MM.1S (cell line): ENCODE measurements at regions not wholly inside any gene's neighbourhood (a gene's known extent, or its start where the extent isn't known, plus 50 kb on each side); places are given as distances from the start of the nearest gene placed in this dataset.

Experiments
- DNase-seq: peaks from one replicate; pipeline ENCODE4 v3.0.0-alpha.2; 2015
- H2AFZ ChIP-seq: fragments of 300-600 bp; sonication (generic); 2 replicates; pipeline ENCODE4 v1.6.0; 2016; ENCODE audit warnings: antibody characterized with exemption, low read length
- H3F3A ChIP-seq: fragments of 300-600 bp; sonication (generic); 2 replicates; pipeline ENCODE4 v1.6.1; 2016; ENCODE audit warnings: mild to moderate bottlenecking, antibody characterized with exemption, low read length, moderate library complexity, mixed read lengths; ENCODE audit not compliant: insufficient read depth
- H3K27ac ChIP-seq: fragments of 300-600 bp; sonication (generic); 2 replicates; pipeline ENCODE4 v1.5.1; 2016; ENCODE audit warnings: mild to moderate bottlenecking, low read length
- H3K27me3 ChIP-seq: fragments of 300-600 bp; sonication (generic); replicated peaks from 2 replicates; pipeline ENCODE4 v1.6.0; 2016; ENCODE audit warnings: low read length; ENCODE audit not compliant: insufficient read depth
- H3K36me3 ChIP-seq: fragments of 300-600 bp; sonication (generic); replicated peaks from 2 replicates; pipeline ENCODE4 v1.6.1; 2016; ENCODE audit warnings: mild to moderate bottlenecking, low read length, mixed read lengths; ENCODE audit not compliant: insufficient read depth
- H3K4me1 ChIP-seq: fragments of 300-600 bp; sonication (generic); 2 replicates; pipeline ENCODE4 v1.6.1; 2016; ENCODE audit warnings: low read length, mixed read lengths
- H3K4me2 ChIP-seq: fragments of 300-600 bp; sonication (generic); 2 replicates; pipeline ENCODE4 v1.6.0; 2016; ENCODE audit warnings: low read depth, low read length
- H3K4me3 ChIP-seq: fragments of 300-600 bp; sonication (generic); 2 replicates; pipeline ENCODE4 v1.5.1; 2016; ENCODE audit warnings: low read length, mixed read lengths
- H3K79me2 ChIP-seq: fragments of 300-600 bp; sonication (generic); 2 replicates; pipeline ENCODE4 v1.6.1; 2016; ENCODE audit warnings: mixed run types, low read length, mixed read lengths
- H3K9ac ChIP-seq: fragments of 300-600 bp; sonication (generic); 2 replicates; pipeline ENCODE4 v1.6.1; 2016; ENCODE audit warnings: low read length, mixed read lengths
- H3K9me2 ChIP-seq: fragments of 300-600 bp; sonication (generic); replicated peaks from 2 replicates; pipeline ENCODE4 v1.6.1; 2016; ENCODE audit warnings: mild to moderate bottlenecking, low read length, mixed read lengths; ENCODE audit not compliant: insufficient read depth
- H3K9me3 ChIP-seq: fragments of 300-600 bp; sonication (generic); replicated peaks from 2 replicates; pipeline ENCODE4 v1.6.1; 2016; ENCODE audit warnings: mild to moderate bottlenecking, low read length, mixed read lengths; ENCODE audit not compliant: insufficient read depth
- H4K20me1 ChIP-seq: fragments of 300-600 bp; sonication (generic); 2 replicates; pipeline ENCODE4 v1.6.1; 2016; ENCODE audit warnings: mild to moderate bottlenecking, low read length, moderate library complexity, mixed read lengths; ENCODE audit not compliant: insufficient read depth
- CTCF ChIP-seq: fragments of 300-600 bp; sonication (generic); IDR thresholded peaks from 2 replicates; pipeline ENCODE4 v1.5.1; 2016; ENCODE audit warnings: antibody characterized with exemption, low read length, mixed read lengths
- EZH2 ChIP-seq: fragments of 300-600 bp; sonication (generic); optimal IDR thresholded peaks from 2 replicates; pipeline ENCODE3; 2017; ENCODE audit warnings: low read depth, mild to moderate bottlenecking, antibody characterized with exemption, low read length, mixed read lengths
- EZH2phosphoT487 ChIP-seq: fragments of 300-600 bp; sonication (generic); IDR thresholded peaks from 2 replicates; pipeline ENCODE4 v1.6.1; 2018; ENCODE audit warnings: antibody characterized with exemption, low read length

- no peak overlapping the region for H3K9ac ChIP-seq
- no peaks in the 10 kb centered on the region for H3F3A ChIP-seq
- H3K4me2 ChIP-seq = no peak overlapping the region
- no peaks in the 10 kb centered on the region for H3K27me3 ChIP-seq
- DNase-seq = no peak
- H3K4me1 ChIP-seq = no peaks in the 10 kb centered on the region
- no peak overlapping the region for H3K4me3 ChIP-seq
- H3K36me3 ChIP-seq = no peaks in the 10 kb centered on the region
- no peaks in the 10 kb centered on the region for H3K79me2 ChIP-seq
- H4K20me1 ChIP-seq = no peaks in the 10 kb centered on the region
- no peak overlapping the region for H2AFZ ChIP-seq
- H3K9me3 ChIP-seq = no peaks in the 10 kb centered on the region
- TF ChIP-seq EZH2phosphoT487 (no peak), EZH2 (no peak)
- H3K27ac ChIP-seq = no peak overlapping the region
- no peaks in the 10 kb centered on the region for H3K9me2 ChIP-seq
Observed at GRCh38 chr16:72264771-72265170, 92.8 kb upstream of the PMFBP1 start.

GRCh38 chr16:72262711-72263110 lies 90.8 kb upstream of the PMFBP1 start:
- no peak overlapping the region for H2AFZ ChIP-seq
- H3K9me3 ChIP-seq = no peaks in the 10 kb centered on the region
- H3K9me2 ChIP-seq = no peaks in the 10 kb centered on the region
- H3K27ac ChIP-seq = no peak overlapping the region
- no peak for DNase-seq
- H3F3A ChIP-seq = no peaks in the 10 kb centered on the region
- no peaks in the 10 kb centered on the region for H3K79me2 ChIP-seq
- H3K9ac ChIP-seq = no peak overlapping the region
- no peak overlapping the region for H3K4me3 ChIP-seq
- no peaks in the 10 kb centered on the region for H3K36me3 ChIP-seq
- no peak overlapping the region for H3K4me2 ChIP-seq
- H3K4me1 ChIP-seq = no peaks in the 10 kb centered on the region
- H3K27me3 ChIP-seq = no peaks in the 10 kb centered on the region
- TF ChIP-seq EZH2phosphoT487 (no peak), CTCF (no peak), EZH2 (no peak)
- no peaks in the 10 kb centered on the region for H4K20me1 ChIP-seq

GRCh38 chr16:72261127-72261526 lies 89.2 kb upstream of the PMFBP1 start:
- no peak overlapping the region for H3K9ac ChIP-seq
- TF ChIP-seq EZH2phosphoT487 = no peak
- no peak for TF ChIP-seq EZH2
- no peak for TF ChIP-seq CTCF

DNA sequence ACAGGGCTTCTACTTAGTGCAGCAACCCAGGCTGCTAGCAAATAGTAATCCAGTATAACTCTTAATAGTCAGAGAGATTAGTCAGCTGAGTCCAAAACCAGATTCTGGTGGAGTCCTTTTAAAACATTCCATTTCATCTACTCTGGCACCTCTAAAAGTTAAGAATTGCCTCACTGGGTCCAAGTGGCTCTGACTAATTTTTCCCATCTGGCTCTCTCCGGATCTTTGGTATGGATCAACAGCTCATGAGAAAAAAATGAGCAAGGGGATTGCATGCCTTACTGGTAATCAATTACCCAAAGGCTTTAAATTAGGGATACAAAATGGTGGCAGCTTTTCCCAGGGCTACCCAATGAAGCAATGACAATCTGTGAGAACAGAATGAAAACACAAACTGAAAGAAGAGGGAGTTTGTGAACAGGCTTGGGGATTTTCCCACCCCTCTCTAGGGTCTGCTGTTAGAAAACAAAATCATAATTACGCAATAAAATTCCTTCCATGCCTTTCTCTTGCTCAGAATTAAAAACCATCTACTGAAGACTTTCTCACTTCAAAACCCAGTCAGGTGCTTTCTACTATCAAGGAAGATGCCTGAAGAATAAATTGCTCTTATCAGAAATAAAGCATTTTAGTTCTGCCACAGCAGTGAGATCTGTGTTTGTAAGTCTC lies 84.6 kb upstream of the PMFBP1 start:
- H3K9ac ChIP-seq = no peak overlapping the region
- H2AFZ ChIP-seq = no peak overlapping the region
- no peak overlapping the region for H3K27ac ChIP-seq

More at GRCh38 chr16:72261127-72261526, 89.2 kb upstream of the PMFBP1 start:
- H3F3A ChIP-seq = no peaks in the 10 kb centered on the region
- no peak for DNase-seq
- H3K4me3 ChIP-seq = no peak overlapping the region
- no peaks in the 10 kb centered on the region for H3K9me2 ChIP-seq
- H3K36me3 ChIP-seq = no peaks in the 10 kb centered on the region
- H3K27ac ChIP-seq = no peak overlapping the region
- no peaks in the 10 kb centered on the region for H3K4me1 ChIP-seq
- no peak overlapping the region for H2AFZ ChIP-seq
- no peaks in the 10 kb centered on the region for H3K9me3 ChIP-seq
- no peaks in the 10 kb centered on the region for H3K27me3 ChIP-seq
- H4K20me1 ChIP-seq = no peaks in the 10 kb centered on the region
- no peaks in the 10 kb centered on the region for H3K79me2 ChIP-seq
- H3K4me2 ChIP-seq = no peak overlapping the region

More for the DNA sequence above, 84.6 kb upstream of the PMFBP1 start:
- no peaks in the 10 kb centered on the region for H3K27me3 ChIP-seq
- H3K4me3 ChIP-seq = no peak overlapping the region
- H3K9me3 ChIP-seq = no peaks in the 10 kb centered on the region
- H3K36me3 ChIP-seq = no peaks in the 10 kb centered on the region
- TF ChIP-seq CTCF = no peak
- TF ChIP-seq EZH2 = no peak
- no peak for TF ChIP-seq EZH2phosphoT487
- H3F3A ChIP-seq = no peaks in the 10 kb centered on the region
- no peak overlapping the region for H3K4me2 ChIP-seq
- no peaks in the 10 kb centered on the region for H3K4me1 ChIP-seq
- H4K20me1 ChIP-seq = no peaks in the 10 kb centered on the region
- no peaks in the 10 kb centered on the region for H3K79me2 ChIP-seq
- H3K9me2 ChIP-seq = no peaks in the 10 kb centered on the region
- DNase-seq = no peak
